ENCODE measurements at regions not wholly inside any gene's neighbourhood (a gene's known extent, or its start where the extent isn't known, plus 50 kb on each side); places are given as distances from the start of the nearest gene placed in this dataset.

DNA sequence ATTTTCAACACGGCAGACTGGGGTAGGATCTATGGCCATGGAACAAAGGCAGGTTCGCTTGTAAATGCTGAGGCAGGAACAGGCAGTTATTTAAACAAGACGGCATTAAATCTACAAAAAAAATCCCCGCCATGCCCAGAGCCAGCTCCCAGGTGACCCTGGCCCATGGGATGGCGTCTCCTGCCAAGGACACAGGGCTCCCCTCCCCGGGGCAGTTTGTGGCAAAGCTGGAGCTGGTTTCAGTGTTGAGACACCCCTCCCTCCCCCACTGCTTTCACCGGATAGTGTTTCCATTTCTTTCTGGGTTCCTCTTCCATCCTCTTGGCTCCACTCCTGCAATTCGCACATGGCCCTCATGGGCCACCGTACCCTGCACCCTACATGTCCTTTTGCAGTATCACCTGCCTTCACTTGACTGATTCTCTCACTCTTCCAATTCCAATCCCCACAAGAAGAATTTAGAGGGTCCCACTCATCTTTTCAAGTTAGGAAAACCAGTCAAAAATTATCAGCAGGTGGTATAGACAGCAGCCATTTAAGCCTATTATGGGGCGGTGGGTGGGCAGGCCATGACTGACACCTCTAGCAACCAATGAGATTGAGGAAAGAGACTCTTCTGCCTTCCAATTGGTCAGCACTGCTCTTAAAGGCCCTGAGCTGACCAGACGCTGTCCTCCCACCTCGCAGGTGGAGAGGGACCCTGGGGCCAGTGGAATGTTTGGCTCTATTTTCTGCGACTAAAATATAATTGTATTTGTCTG lies 52.0 kb downstream of the OLIG1 start:
- no peak for TF ChIP-seq EZH2phosphoT487 (IDR thresholded peaks at IDR 0.05; ENCODE audit: insufficient read depth, low read depth)
- TF ChIP-seq EZH2 (IDR thresholded peaks at IDR 0.05; ENCODE audit: insufficient read depth, poor library complexity, severe bottlenecking) = no peak
- H2AFZ ChIP-seq = no peak overlapping the region
- H3K36me3 ChIP-seq (ENCODE audit: low read depth) = no peaks in the 10 kb centered on the region
- no peak overlapping the region for H3K27ac ChIP-seq
- H4K20me1 ChIP-seq (ENCODE audit: insufficient read depth) = no peaks in the 10 kb centered on the region
- no peaks in the 10 kb centered on the region for H3F3A ChIP-seq (ENCODE audit: insufficient read depth)
- no peak overlapping the region for H3K9ac ChIP-seq
- in situ Hi-C loops (cut with MboI) = no loop called here
- no peak overlapping the region for H3K4me3 ChIP-seq
- H3K27me3 ChIP-seq (replicated peaks; ENCODE audit: insufficient read depth) = peaks cover 48% of the 10 kb centered on the region
- H3K4me1 ChIP-seq (ENCODE audit: insufficient read depth) = no peaks in the 10 kb centered on the region
- no peaks in the 10 kb centered on the region for H3K9me3 ChIP-seq (ENCODE audit: low read depth)
- H3K79me2 ChIP-seq (ENCODE audit: insufficient read depth) = no peaks in the 10 kb centered on the region
- H3K9me2 ChIP-seq (ENCODE audit: insufficient read depth) = no peaks in the 10 kb centered on the region
- DNase-seq = peak; percentile 12
- H3K4me2 ChIP-seq (ENCODE audit: unreplicated experiment) = no peak overlapping the region
- WGBS, 2 experiments (ENCODE audit: low coverage in 1 of 2, low lambda C conversion rate in 2 of 2, missing lambda C conversion rate in 2 of 2) = 67 to 73% methylated on average over 13 of the region's 13 CpGs

- Histone ChIP-seq H3K4me1 (ENCODE audit: insufficient read depth) (no peaks in the 10 kb centered on the region), H3K9ac (no peak overlapping the region), H3K27ac (no peak overlapping the region), H3K4me2 (ENCODE audit: unreplicated experiment) (no peak overlapping the region), H3K9me2 (ENCODE audit: insufficient read depth) (no peaks in the 10 kb centered on the region), H3F3A (ENCODE audit: insufficient read depth) (no peaks in the 10 kb centered on the region), H3K27me3 (replicated peaks; ENCODE audit: insufficient read depth) (peaks cover 51% of the 10 kb centered on the region), H2AFZ (no peak overlapping the region), H3K79me2 (ENCODE audit: insufficient read depth) (no peaks in the 10 kb centered on the region), H3K9me3 (ENCODE audit: low read depth) (no peaks in the 10 kb centered on the region), H4K20me1 (ENCODE audit: insufficient read depth) (no peaks in the 10 kb centered on the region), H3K4me3 (no peak overlapping the region), H3K36me3 (ENCODE audit: low read depth) (no peaks in the 10 kb centered on the region)
- 64 to 68% methylated on average over 6 of the region's 6 CpGs for WGBS, 2 experiments (ENCODE audit: low coverage in 1 of 2, low lambda C conversion rate in 2 of 2, missing lambda C conversion rate in 2 of 2)
- no peak for DNase-seq
- TF ChIP-seq EZH2phosphoT487 (IDR thresholded peaks at IDR 0.05; ENCODE audit: insufficient read depth, low read depth) = no peak
- in situ Hi-C loops (cut with MboI) = no loop called here
These were observed 52.6 kb downstream of the OLIG1 start for GRCh38 chr21:33122507-33122906.

- Histone ChIP-seq H3K4me3 (no peak overlapping the region), H3K4me1 (ENCODE audit: insufficient read depth) (no peaks in the 10 kb centered on the region), H4K20me1 (ENCODE audit: insufficient read depth) (no peaks in the 10 kb centered on the region), H3K9me2 (ENCODE audit: insufficient read depth) (no peaks in the 10 kb centered on the region), H2AFZ (no peak overlapping the region), H3K4me2 (ENCODE audit: unreplicated experiment) (no peak overlapping the region), H3K9ac (no peak overlapping the region), H3K36me3 (ENCODE audit: low read depth) (no peaks in the 10 kb centered on the region), H3K79me2 (ENCODE audit: insufficient read depth) (no peaks in the 10 kb centered on the region), H3K9me3 (ENCODE audit: low read depth) (no peaks in the 10 kb centered on the region), H3K27ac (no peak overlapping the region), H3K27me3 (replicated peaks; ENCODE audit: insufficient read depth) (peaks cover 51% of the 10 kb centered on the region), H3F3A (ENCODE audit: insufficient read depth) (no peaks in the 10 kb centered on the region)
- in situ Hi-C loops (cut with MboI) = no loop called here
- 29 to 30% methylated on average over 8 of the region's 8 CpGs for WGBS, 2 experiments (ENCODE audit: low coverage in 1 of 2, low lambda C conversion rate in 2 of 2, missing lambda C conversion rate in 2 of 2)
- peak; percentile 13 for DNase-seq
- TF ChIP-seq EZH2 (IDR thresholded peaks at IDR 0.05; ENCODE audit: insufficient read depth, poor library complexity, severe bottlenecking) = no peak
These were observed 53.6 kb downstream of the OLIG1 start for GRCh38 chr21:33123374-33124123.

GRCh38 chr21:33124889-33125288 lies 54.9 kb downstream of the OLIG1 start:
- Histone ChIP-seq H3K27me3 (replicated peaks; ENCODE audit: insufficient read depth) (peaks cover 50% of the 10 kb centered on the region), H3K27ac (no peak overlapping the region), H3F3A (ENCODE audit: insufficient read depth) (no peaks in the 10 kb centered on the region), H3K36me3 (ENCODE audit: low read depth) (no peaks in the 10 kb centered on the region), H3K9me3 (ENCODE audit: low read depth) (no peaks in the 10 kb centered on the region), H3K4me3 (no peak overlapping the region), H4K20me1 (ENCODE audit: insufficient read depth) (no peaks in the 10 kb centered on the region), H3K4me1 (ENCODE audit: insufficient read depth) (no peaks in the 10 kb centered on the region), H3K9ac (no peak overlapping the region), H3K79me2 (ENCODE audit: insufficient read depth) (no peaks in the 10 kb centered on the region), H3K9me2 (ENCODE audit: insufficient read depth) (no peaks in the 10 kb centered on the region), H2AFZ (no peak overlapping the region), H3K4me2 (ENCODE audit: unreplicated experiment) (no peak overlapping the region)
- no peak for DNase-seq
- in situ Hi-C loops (cut with MboI) = no loop called here
- WGBS, 2 experiments (ENCODE audit: low coverage in 1 of 2, low lambda C conversion rate in 2 of 2, missing lambda C conversion rate in 2 of 2) = 73 to 88% methylated on average over 7 of the region's 7 CpGs
- TF ChIP-seq EZH2phosphoT487 (IDR thresholded peaks at IDR 0.05; ENCODE audit: insufficient read depth, low read depth) (no peak), EZH2 (IDR thresholded peaks at IDR 0.05; ENCODE audit: insufficient read depth, poor library complexity, severe bottlenecking) (no peak)
